Keratinocyte (primary cell): ENCODE measurements at regions not wholly inside any gene's neighbourhood (a gene's known extent, or its start where the extent isn't known, plus 50 kb on each side); places are given as distances from the start of the nearest gene placed in this dataset.

Experiments
- DNase-seq: peaks from one replicate; pipeline ENCODE4 v3.0.0-alpha.2; 2011; ENCODE audit warnings: low read depth, missing footprints, low spot score
- FAIRE-seq: peaks from 2 replicates; lab custom pipeline; 2011; peaks lifted over from hg19 to GRCh38; lab: Jason Lieb, UNC
- H2AFZ ChIP-seq: 2 replicates; pipeline ENCODE4 v1.6.0; 2012; ENCODE audit warnings: low read length, control low read depth, inconsistent platforms; ENCODE audit not compliant: control insufficient read depth
- H3K27ac ChIP-seq: 2 replicates; pipeline ENCODE4 v1.5.1; 2011; ENCODE audit warnings: low read length; ENCODE audit not compliant: control insufficient read depth, insufficient read depth
- H3K27me3 ChIP-seq: 3 replicates; pipeline ENCODE4 v1.6.0; 2011; ENCODE audit warnings: low read length; ENCODE audit not compliant: control insufficient read depth, insufficient read depth; ENCODE audit errors: extremely low read depth
- H3K36me3 ChIP-seq, 2 experiments: 2 replicates in 1 of 2; 3 replicates in 1 of 2; pipeline ENCODE4 v1.5.1; 2011; ENCODE audit warnings: low read length in 2 of 2, mild to moderate bottlenecking in 1 of 2; ENCODE audit not compliant: control insufficient read depth in 2 of 2, insufficient read depth in 2 of 2; ENCODE audit errors: extremely low read depth in 1 of 2
- H3K4me1 ChIP-seq: 3 replicates; pipeline ENCODE4 v1.5.1; 2011; ENCODE audit warnings: low read length; ENCODE audit not compliant: control insufficient read depth, insufficient read depth; ENCODE audit errors: extremely low read depth
- H3K4me2 ChIP-seq: 3 replicates; pipeline ENCODE4 v1.6.0; 2011; ENCODE audit warnings: low read depth, low read length; ENCODE audit not compliant: control insufficient read depth, insufficient read depth; ENCODE audit errors: extremely low read depth
- H3K4me3 ChIP-seq, 3 experiments: fragments of 200-600 bp in 1 of 3; sonication (generic) in 1 of 3; 2 replicates in 2 of 3; 3 replicates in 1 of 3; pipeline ENCODE4 v1.5.1; 2011 to 2016; ENCODE audit warnings: low read length in 3 of 3, mild to moderate bottlenecking in 3 of 3, control low read depth in 2 of 3, inconsistent platforms in 1 of 3, low read depth in 1 of 3, mixed read lengths in 1 of 3, mixed run types in 1 of 3, moderate library complexity in 1 of 3; ENCODE audit not compliant: control insufficient read depth in 2 of 3, insufficient read depth in 2 of 3; ENCODE audit errors: extremely low read depth in 1 of 3
- H3K79me2 ChIP-seq: 2 replicates; pipeline ENCODE4 v1.6.0; 2012; ENCODE audit warnings: low read length; ENCODE audit not compliant: control insufficient read depth, insufficient read depth
- H3K9ac ChIP-seq: 3 replicates; pipeline ENCODE4 v1.6.0; 2011; ENCODE audit warnings: low read length; ENCODE audit not compliant: control insufficient read depth, insufficient read depth; ENCODE audit errors: extremely low read depth
- H3K9me1 ChIP-seq: 3 replicates; pipeline ENCODE4 v1.6.0; 2011; ENCODE audit warnings: low read length; ENCODE audit not compliant: control insufficient read depth, insufficient read depth; ENCODE audit errors: extremely low read depth
- H3K9me3 ChIP-seq: 2 replicates; pipeline ENCODE4 v1.5.1; 2012; ENCODE audit warnings: low read depth, low read length; ENCODE audit not compliant: control insufficient read depth
- H4K20me1 ChIP-seq: 3 replicates; pipeline ENCODE4 v1.6.0; 2011; ENCODE audit warnings: low read length; ENCODE audit not compliant: control insufficient read depth, insufficient read depth; ENCODE audit errors: extremely low read depth
- CTCF ChIP-seq, 3 experiments: IDR thresholded peaks in 1 of 3; conservative IDR thresholded peaks in 1 of 3; optimal IDR thresholded peaks in 1 of 3; 2 replicates in 2 of 3; 3 replicates in 1 of 3; pipeline versions ENCODE3 to v1.5.1; 2011; ENCODE audit warnings: low read length in 3 of 3, mild to moderate bottlenecking in 3 of 3, moderate library complexity in 2 of 3, control low read depth in 1 of 3, inconsistent platforms in 1 of 3; ENCODE audit not compliant: insufficient read depth in 2 of 3; ENCODE audit errors: extremely low read depth in 1 of 3
- EZH2 ChIP-seq: IDR thresholded peaks from one replicate; pipeline ENCODE4 v1.6.1; 2012; ENCODE audit warnings: inconsistent platforms, mild to moderate bottlenecking, low read length, moderate library complexity
- dilution Hi-C: fragments of 300-500 bp; cut with MboI; formaldehyde crosslinking; loops from one replicate; pipeline ENCODE4 v1.7.0; 2020; ENCODE audit warnings: low sequenced_read_pairs; ENCODE audit not compliant: extremely low pct_ligation_motif_present

GRCh38 chr5:1946122-1946677, 63.5 kb upstream of the IRX4 start:
- Histone ChIP-seq H3K9me3 (peaks cover 2% of the 10 kb centered on the region), H3K79me2 (no peaks in the 10 kb centered on the region), H2AFZ (no peak overlapping the region), H3K36me3 (no peaks in the 10 kb centered on the region), H4K20me1 (no peaks in the 10 kb centered on the region), H3K27me3 (no peaks in the 10 kb centered on the region), H3K4me1 (peaks cover 39% of the 10 kb centered on the region), H3K4me3 (no peak overlapping the region), H3K9ac (no peak overlapping the region), H3K4me2 (no peak overlapping the region), H3K27ac (no peak overlapping the region), H3K9me1 (no peaks in the 10 kb centered on the region)
- TF ChIP-seq EZH2 (no peak), CTCF (optimal IDR thresholded peaks at IDR 0.05 in 1 of 3, IDR thresholded peaks at IDR 0.05 in 1 of 3, conservative IDR thresholded peaks at IDR 0.05 in 1 of 3; ENCODE audit: extremely low read depth in 1 of 3, insufficient read depth in 2 of 3, low read length in 3 of 3) (no peak)
- FAIRE-seq (no peak), DNase-seq (no peak)
- dilution Hi-C loops = no loop called here

GRCh38 chr5:1945606-1946005, 62.9 kb upstream of the IRX4 start:
- H3K27me3 ChIP-seq = no peaks in the 10 kb centered on the region

More at GRCh38 chr5:1945606-1946005, 62.9 kb upstream of the IRX4 start:
- no peaks in the 10 kb centered on the region for H3K9me1 ChIP-seq
- no peaks in the 10 kb centered on the region for H3K79me2 ChIP-seq
- H3K9ac ChIP-seq = no peak overlapping the region
- H3K4me1 ChIP-seq = peaks cover 39% of the 10 kb centered on the region
- H4K20me1 ChIP-seq = no peaks in the 10 kb centered on the region
- dilution Hi-C loops = no loop called here
- no peak overlapping the region for H3K4me2 ChIP-seq
- peaks cover 1% of the 10 kb centered on the region for H3K9me3 ChIP-seq
- no peak overlapping the region for H2AFZ ChIP-seq
- H3K27ac ChIP-seq = no peak overlapping the region
- no peaks in the 10 kb centered on the region for H3K36me3 ChIP-seq
- no peak for DNase-seq
- FAIRE-seq = no peak
- H3K4me3 ChIP-seq = no peak overlapping the region
- TF ChIP-seq EZH2 = no peak
- TF ChIP-seq CTCF (optimal IDR thresholded peaks at IDR 0.05 in 1 of 3, IDR thresholded peaks at IDR 0.05 in 1 of 3, conservative IDR thresholded peaks at IDR 0.05 in 1 of 3; ENCODE audit: extremely low read depth in 1 of 3, insufficient read depth in 2 of 3, low read length in 3 of 3) = no peak
